Fibroblast of peridontal ligament (primary cell): ENCODE measurements at regions not wholly inside any gene's neighbourhood (a gene's known extent, or its start where the extent isn't known, plus 50 kb on each side); places are given as distances from the start of the nearest gene placed in this dataset.

ENCODE experiments used
- DNase-seq: peaks from one replicate; pipeline ENCODE4 v3.0.0-alpha.2; 2010; ENCODE audit errors: extremely low read depth

- DNase-seq = peak; percentile 6
Observed at GRCh38 chr5:107147589-107147988, 523.1 kb downstream of the EFNA5 start.

- DNase-seq = no peak
Observed at GRCh38 chr5:107146901-107147300, 523.8 kb downstream of the EFNA5 start.

- peak; percentile 30 for DNase-seq
Observed at GRCh38 chr5:107135391-107135790, 535.3 kb downstream of the EFNA5 start.

GRCh38 chr5:107134931-107135330, 535.8 kb downstream of the EFNA5 start:
- no peak for DNase-seq

GRCh38 chr5:107129051-107129450, 541.7 kb downstream of the EFNA5 start:
- peak; percentile 70 for DNase-seq

GRCh38 chr5:107127878-107128277, 542.9 kb downstream of the EFNA5 start:
- DNase-seq = no peak

- DNase-seq = no peak
Observed at GRCh38 chr5:107126341-107126740, 544.4 kb downstream of the EFNA5 start.

GRCh38 chr5:107124376-107124775, 546.4 kb downstream of the EFNA5 start:
- DNase-seq = no peak

GRCh38 chr5:107123014-107123413, 547.7 kb downstream of the EFNA5 start:
- DNase-seq = no peak

GRCh38 chr5:107121793-107122519, 548.8 kb downstream of the EFNA5 start:
- DNase-seq = no peak

- DNase-seq = no peak
Observed at GRCh38 chr5:107119656-107120055, 551.1 kb downstream of the EFNA5 start.

- DNase-seq = no peak
Observed at GRCh38 chr5:107118184-107119019, 552.3 kb downstream of the EFNA5 start.

- DNase-seq = no peak
Observed at GRCh38 chr5:107112216-107112615, 558.5 kb downstream of the EFNA5 start.

GRCh38 chr5:107104040-107104995, 566.4 kb downstream of the EFNA5 start:
- DNase-seq = no peak

- no peak for DNase-seq
Observed at GRCh38 chr5:107103522-107103921, 567.2 kb downstream of the EFNA5 start.

- DNase-seq = no peak
Observed at GRCh38 chr5:107100121-107100520, 570.6 kb downstream of the EFNA5 start.

- no peak for DNase-seq
Observed at GRCh38 chr5:107099506-107099905, 571.2 kb downstream of the EFNA5 start.

- DNase-seq = no peak
Observed at GRCh38 chr5:107092695-107093094, 578.0 kb downstream of the EFNA5 start.

GRCh38 chr5:107090506-107090905, 580.2 kb downstream of the EFNA5 start:
- DNase-seq = peak; percentile 42

- no peak for DNase-seq
Observed at GRCh38 chr5:107088907-107089306, 581.8 kb downstream of the EFNA5 start.

- DNase-seq = no peak
Observed at GRCh38 chr5:107085572-107085971, 585.2 kb downstream of the EFNA5 start.

- no peak for DNase-seq
Observed at GRCh38 chr5:107074996-107075395, 595.7 kb downstream of the EFNA5 start.
